GM23338 (cell line): ENCODE measurements at regions not wholly inside any gene's neighbourhood (a gene's known extent, or its start where the extent isn't known, plus 50 kb on each side); places are given as distances from the start of the nearest gene placed in this dataset.

Experiments
- ATAC-seq: fragments of 200-7000 bp; cut with Tn5 transposase; 3 replicates; pipeline ENCODE4 v1.9.1; 2020
- DNase-seq: peaks from one replicate; pipeline ENCODE4 v3.0.0-alpha.2; 2015; ENCODE audit warnings: low spot score
- H2AFZ ChIP-seq: fragments of 200-600 bp; sonication (generic); 2 replicates; pipeline ENCODE4 v1.8.0; 2016; ENCODE audit warnings: antibody characterized with exemption, mild to moderate bottlenecking, moderate library complexity
- H3F3A ChIP-seq: fragments of 200-600 bp; sonication (generic); replicated peaks from 2 replicates; pipeline ENCODE4 v1.8.0; 2017; ENCODE audit warnings: antibody characterized with exemption, mixed run types, low read depth
- H3K27ac ChIP-seq: fragments of 200-600 bp; sonication (generic); 2 replicates; pipeline ENCODE4 v1.6.1; 2016; ENCODE audit warnings: low read depth
- H3K27me3 ChIP-seq: fragments of 200-600 bp; sonication (generic); 2 replicates; pipeline ENCODE4 v1.8.0; 2016; ENCODE audit warnings: mild to moderate bottlenecking, mixed run types, moderate library complexity; ENCODE audit not compliant: insufficient read depth
- H3K36me3 ChIP-seq: fragments of 200-600 bp; sonication (generic); 2 replicates; pipeline ENCODE4 v1.8.0; 2016; ENCODE audit warnings: mild to moderate bottlenecking; ENCODE audit not compliant: insufficient read depth
- H3K4me1 ChIP-seq: fragments of 200-600 bp; sonication (generic); 2 replicates; pipeline ENCODE4 v1.8.0; 2016; ENCODE audit warnings: mild to moderate bottlenecking, moderate library complexity; ENCODE audit not compliant: insufficient read depth
- H3K4me2 ChIP-seq: fragments of 200-600 bp; sonication (generic); 2 replicates; pipeline ENCODE4 v1.7.1; 2017; ENCODE audit warnings: mixed run types
- H3K4me3 ChIP-seq: fragments of 200-600 bp; sonication (generic); 2 replicates; pipeline ENCODE4 v1.6.1; 2016; ENCODE audit warnings: mixed run types
- H3K79me2 ChIP-seq: fragments of 200-600 bp; sonication (generic); replicated peaks from 2 replicates; pipeline ENCODE4 v1.8.0; 2017; ENCODE audit warnings: mild to moderate bottlenecking; ENCODE audit not compliant: insufficient read depth
- H3K9me2 ChIP-seq: fragments of 200-600 bp; sonication (generic); 2 replicates; pipeline ENCODE4 v1.8.0; 2017; ENCODE audit not compliant: insufficient read depth
- H4K20me1 ChIP-seq: fragments of 200-600 bp; sonication (generic); replicated peaks from 2 replicates; pipeline ENCODE4 v1.8.0; 2017; ENCODE audit warnings: mild to moderate bottlenecking; ENCODE audit not compliant: insufficient read depth
- H3K27ac Mint-ChIP-seq: 2 replicates; pipeline ENCODE4 v1.8.0; 2020; ENCODE audit warnings: inconsistent platforms, mild to moderate bottlenecking, moderate library complexity, mixed read lengths
- H3K27me3 Mint-ChIP-seq: 3 replicates; pipeline ENCODE4 v1.8.0; 2022; ENCODE audit warnings: low read depth, mild to moderate bottlenecking, moderate library complexity, mixed read lengths, inconsistent platforms; ENCODE audit not compliant: insufficient read depth, poor library complexity
- H3K36me3 Mint-ChIP-seq: 3 replicates; pipeline ENCODE4 v1.8.0; 2021; ENCODE audit warnings: low read depth, mild to moderate bottlenecking, inconsistent platforms, moderate library complexity, mixed read lengths
- H3K4me1 Mint-ChIP-seq: 3 replicates; pipeline ENCODE4 v1.8.0; 2020; ENCODE audit warnings: mild to moderate bottlenecking, inconsistent platforms, mixed read lengths
- H3K4me3 Mint-ChIP-seq: 3 replicates; pipeline ENCODE4 v1.8.0; 2021; ENCODE audit warnings: moderate library complexity, mild to moderate bottlenecking, inconsistent platforms, mixed read lengths
- H3K9me3 Mint-ChIP-seq: 3 replicates; pipeline ENCODE4 v1.8.0; 2020; ENCODE audit warnings: moderate library complexity, mild to moderate bottlenecking, inconsistent platforms, mixed read lengths
- CREB1 ChIP-seq: fragments of 250-450 bp; sonication (Bioruptor Pico); IDR thresholded peaks from 2 replicates; pipeline ENCODE4 v1.5.0; 2020; ENCODE audit warnings: low read depth, mild to moderate bottlenecking, moderate library complexity
- CTCF ChIP-seq, 2 experiments: fragments of 200-600 bp in 1 of 2; sonication (generic) in 1 of 2; conservative IDR thresholded peaks; 2 replicates each; pipeline versions ENCODE4 v1.5.1 to v1.6.1; 2016 to 2017; ENCODE audit warnings: antibody characterized with exemption in 2 of 2, low read depth in 2 of 2, mild to moderate bottlenecking in 2 of 2, moderate library complexity in 1 of 2
- ETS1 ChIP-seq: IDR thresholded peaks from 2 replicates; pipeline ENCODE4 v1.6.1; 2016; ENCODE audit warnings: antibody characterized with exemption
- EZH2 ChIP-seq: fragments of 200-600 bp; sonication (generic); IDR thresholded peaks from one replicate; pipeline ENCODE4 v1.8.0; 2017; ENCODE audit warnings: antibody characterized with exemption, mild to moderate bottlenecking, low read depth; ENCODE audit not compliant: unreplicated experiment
- EZH2phosphoT487 ChIP-seq: fragments of 200-600 bp; sonication (generic); IDR thresholded peaks from one replicate; pipeline ENCODE4 v1.8.1; 2018; ENCODE audit warnings: antibody characterized with exemption; ENCODE audit not compliant: unreplicated experiment
- JUNB ChIP-seq: IDR thresholded peaks from one replicate; pipeline ENCODE4 v1.6.1; 2016; ENCODE audit warnings: antibody characterized with exemption; ENCODE audit not compliant: unreplicated experiment
- NANOG ChIP-seq: IDR thresholded peaks from 2 replicates; pipeline ENCODE4 v1.6.1; 2016; ENCODE audit warnings: antibody characterized with exemption, borderline replicate concordance
- POLR2AphosphoS5 ChIP-seq: IDR thresholded peaks from 2 replicates; pipeline ENCODE4 v1.6.1; 2016; ENCODE audit warnings: antibody characterized with exemption, low read depth
- REST ChIP-seq: IDR thresholded peaks from one replicate; pipeline ENCODE4 v1.6.1; 2018; ENCODE audit warnings: antibody characterized with exemption; ENCODE audit not compliant: unreplicated experiment
- STAT1 ChIP-seq: IDR thresholded peaks from one replicate; pipeline ENCODE4 v1.6.1; 2016; ENCODE audit warnings: antibody characterized with exemption; ENCODE audit not compliant: unreplicated experiment
- ZNF114 ChIP-seq: fragments of 250-450 bp; sonication (Bioruptor Pico); IDR thresholded peaks from 2 replicates; pipeline ENCODE4 v1.5.0; 2020; ENCODE audit warnings: mild to moderate bottlenecking, moderate library complexity
- ZNF331 ChIP-seq: fragments of 250-450 bp; sonication (Bioruptor Pico); IDR thresholded peaks from 2 replicates; pipeline ENCODE4 v1.5.0; 2020; ENCODE audit warnings: low read depth, mild to moderate bottlenecking, moderate library complexity
- TF ChIP-seq, protein P1 (sequence below): fragments of 250-450 bp; sonication (Bioruptor Pico); IDR thresholded peaks from 2 replicates; pipeline ENCODE4 v1.5.0; 2020; ENCODE audit warnings: mild to moderate bottlenecking, moderate library complexity

GRCh38 chr13:78758549-78758948 is 99.6 kb upstream of the OBI1 start:
- H3K4me1 ChIP-seq, result peaks cover 11% of the 10 kb centered on the region; the same call in 1 of the 2 replicates
- H3K4me3 Mint-ChIP-seq, result no peak overlapping the region
- no peaks in the 10 kb centered on the region for H3K9me2 ChIP-seq
- H2AFZ ChIP-seq, result no peak overlapping the region
- H3K79me2 ChIP-seq, result no peaks in the 10 kb centered on the region
- H3K9me3 Mint-ChIP-seq, result no peaks in the 10 kb centered on the region
- H3K36me3 ChIP-seq, result no peaks in the 10 kb centered on the region
- TF ChIP-seq ETS1, result no peak
- no peak for TF ChIP-seq STAT1
- TF ChIP-seq JUNB, result no peak
- TF ChIP-seq EZH2phosphoT487, result no peak
- TF ChIP-seq CREB1 (CRISPR knock-in tag), result no peak
- no peak for TF ChIP-seq POLR2AphosphoS5
- TF ChIP-seq REST, result no peak
- TF ChIP-seq ZNF114 (CRISPR knock-in tag), result no peak
- no peak for TF ChIP-seq ZNF331 (CRISPR knock-in tag)
- TF ChIP-seq, protein P1, sequence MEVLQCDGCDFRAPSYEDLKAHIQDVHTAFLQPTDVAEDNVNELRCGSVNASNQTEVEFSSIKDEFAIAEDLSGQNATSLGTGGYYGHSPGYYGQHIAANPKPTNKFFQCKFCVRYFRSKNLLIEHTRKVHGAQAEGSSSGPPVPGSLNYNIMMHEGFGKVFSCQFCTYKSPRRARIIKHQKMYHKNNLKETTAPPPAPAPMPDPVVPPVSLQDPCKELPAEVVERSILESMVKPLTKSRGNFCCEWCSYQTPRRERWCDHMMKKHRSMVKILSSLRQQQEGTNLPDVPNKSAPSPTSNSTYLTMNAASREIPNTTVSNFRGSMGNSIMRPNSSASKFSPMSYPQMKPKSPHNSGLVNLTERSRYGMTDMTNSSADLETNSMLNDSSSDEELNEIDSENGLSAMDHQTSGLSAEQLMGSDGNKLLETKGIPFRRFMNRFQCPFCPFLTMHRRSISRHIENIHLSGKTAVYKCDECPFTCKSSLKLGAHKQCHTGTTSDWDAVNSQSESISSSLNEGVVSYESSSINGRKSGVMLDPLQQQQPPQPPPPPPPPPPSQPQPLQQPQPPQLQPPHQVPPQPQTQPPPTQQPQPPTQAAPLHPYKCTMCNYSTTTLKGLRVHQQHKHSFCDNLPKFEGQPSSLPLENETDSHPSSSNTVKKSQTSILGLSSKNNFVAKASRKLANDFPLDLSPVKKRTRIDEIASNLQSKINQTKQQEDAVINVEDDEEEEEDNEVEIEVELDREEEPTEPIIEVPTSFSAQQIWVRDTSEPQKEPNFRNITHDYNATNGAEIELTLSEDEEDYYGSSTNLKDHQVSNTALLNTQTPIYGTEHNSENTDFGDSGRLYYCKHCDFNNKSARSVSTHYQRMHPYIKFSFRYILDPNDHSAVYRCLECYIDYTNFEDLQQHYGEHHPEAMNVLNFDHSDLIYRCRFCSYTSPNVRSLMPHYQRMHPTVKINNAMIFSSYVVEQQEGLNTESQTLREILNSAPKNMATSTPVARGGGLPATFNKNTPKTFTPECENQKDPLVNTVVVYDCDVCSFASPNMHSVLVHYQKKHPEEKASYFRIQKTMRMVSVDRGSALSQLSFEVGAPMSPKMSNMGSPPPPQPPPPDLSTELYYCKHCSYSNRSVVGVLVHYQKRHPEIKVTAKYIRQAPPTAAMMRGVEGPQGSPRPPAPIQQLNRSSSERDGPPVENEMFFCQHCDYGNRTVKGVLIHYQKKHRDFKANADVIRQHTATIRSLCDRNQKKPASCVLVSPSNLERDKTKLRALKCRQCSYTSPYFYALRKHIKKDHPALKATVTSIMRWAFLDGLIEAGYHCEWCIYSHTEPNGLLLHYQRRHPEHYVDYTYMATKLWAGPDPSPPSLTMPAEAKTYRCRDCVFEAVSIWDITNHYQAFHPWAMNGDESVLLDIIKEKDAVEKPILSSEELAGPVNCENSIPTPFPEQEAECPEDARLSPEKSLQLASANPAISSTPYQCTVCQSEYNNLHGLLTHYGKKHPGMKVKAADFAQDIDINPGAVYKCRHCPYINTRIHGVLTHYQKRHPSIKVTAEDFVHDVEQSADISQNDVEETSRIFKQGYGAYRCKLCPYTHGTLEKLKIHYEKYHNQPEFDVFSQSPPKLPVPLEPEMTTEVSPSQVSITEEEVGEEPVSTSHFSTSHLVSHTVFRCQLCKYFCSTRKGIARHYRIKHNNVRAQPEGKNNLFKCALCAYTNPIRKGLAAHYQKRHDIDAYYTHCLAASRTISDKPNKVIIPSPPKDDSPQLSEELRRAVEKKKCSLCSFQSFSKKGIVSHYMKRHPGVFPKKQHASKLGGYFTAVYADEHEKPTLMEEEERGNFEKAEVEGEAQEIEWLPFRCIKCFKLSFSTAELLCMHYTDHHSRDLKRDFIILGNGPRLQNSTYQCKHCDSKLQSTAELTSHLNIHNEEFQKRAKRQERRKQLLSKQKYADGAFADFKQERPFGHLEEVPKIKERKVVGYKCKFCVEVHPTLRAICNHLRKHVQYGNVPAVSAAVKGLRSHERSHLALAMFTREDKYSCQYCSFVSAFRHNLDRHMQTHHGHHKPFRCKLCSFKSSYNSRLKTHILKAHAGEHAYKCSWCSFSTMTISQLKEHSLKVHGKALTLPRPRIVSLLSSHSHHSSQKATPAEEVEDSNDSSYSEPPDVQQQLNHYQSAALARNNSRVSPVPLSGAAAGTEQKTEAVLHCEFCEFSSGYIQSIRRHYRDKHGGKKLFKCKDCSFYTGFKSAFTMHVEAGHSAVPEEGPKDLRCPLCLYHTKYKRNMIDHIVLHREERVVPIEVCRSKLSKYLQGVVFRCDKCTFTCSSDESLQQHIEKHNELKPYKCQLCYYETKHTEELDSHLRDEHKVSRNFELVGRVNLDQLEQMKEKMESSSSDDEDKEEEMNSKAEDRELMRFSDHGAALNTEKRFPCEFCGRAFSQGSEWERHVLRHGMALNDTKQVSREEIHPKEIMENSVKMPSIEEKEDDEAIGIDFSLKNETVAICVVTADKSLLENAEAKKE, result no peak
- TF ChIP-seq CTCF (conservative IDR thresholded peaks at IDR 0.05; ENCODE audit: low read depth in 2 of 2), result no peak
- no peak for TF ChIP-seq NANOG
- TF ChIP-seq EZH2, result no peak
- H3K27me3 Mint-ChIP-seq, result no peaks in the 10 kb centered on the region
- H3K27ac Mint-ChIP-seq, result no peak overlapping the region
- no peak overlapping the region for H3K4me2 ChIP-seq
- ATAC-seq (no peak), DNase-seq (no peak)
- no peaks in the 10 kb centered on the region for H3K27me3 ChIP-seq
- H3K4me3 ChIP-seq, result no peak overlapping the region
- no peaks in the 10 kb centered on the region for H3K36me3 Mint-ChIP-seq
- H4K20me1 ChIP-seq, result no peaks in the 10 kb centered on the region
- H3F3A ChIP-seq, result no peaks in the 10 kb centered on the region
- H3K4me1 Mint-ChIP-seq, result peaks cover 11% of the 10 kb centered on the region
- H3K27ac ChIP-seq, result no peak overlapping the region
